ENCODE measurements at regions not wholly inside any gene's neighbourhood (a gene's known extent, or its start where the extent isn't known, plus 50 kb on each side); places are given as distances from the start of the nearest gene placed in this dataset.

DNA sequence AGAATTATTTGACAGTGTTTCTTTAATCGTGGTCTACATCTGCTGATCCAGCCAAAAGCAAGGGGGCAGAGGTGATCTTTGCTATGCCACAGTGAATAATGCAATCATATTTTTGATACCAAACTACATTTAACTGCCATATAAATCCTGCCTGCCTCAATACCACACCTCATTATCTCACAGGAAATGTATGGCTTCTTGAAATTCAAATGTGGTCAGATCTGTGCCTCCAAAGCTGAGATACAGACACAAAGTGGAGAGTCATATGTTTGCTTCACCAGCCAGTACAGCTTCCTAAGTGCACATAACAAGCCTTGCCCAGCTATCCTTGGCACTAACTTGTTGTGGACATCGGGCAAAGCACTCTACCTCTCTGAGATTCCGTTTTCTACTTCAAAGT lies 250.0 kb upstream of the NFIA start (continued):
- TF ChIP-seq NANOG (IDR thresholded peaks at IDR 0.05; ENCODE audit: insufficient read depth, low read depth, low read length, poor library complexity, severe bottlenecking) (no peak), JUND (IDR thresholded peaks at IDR 0.05; ENCODE audit: low read length) (no peak)
